Retina (tissue), 1 donor: ENCODE measurements at regions not wholly inside any gene's neighbourhood (a gene's known extent, or its start where the extent isn't known, plus 50 kb on each side); places are given as distances from the start of the nearest gene placed in this dataset.
"Not testable (repeated sequence)": the region's sequence is repeated elsewhere in the genome, so short reads cannot be mapped to it uniquely, and the experiment has no call there.

Experiments used
- DNase-seq: peaks from one replicate; pipeline ENCODE4 v3.0.0-alpha.2; 2016

- no peak for DNase-seq
These were observed 171.1 kb downstream of the TOMM20 start for GRCh38 chr1:234957330-234958065.

- DNase-seq, result no peak
These were observed 171.8 kb downstream of the TOMM20 start for GRCh38 chr1:234956821-234957329.

- DNase-seq, result no peak
These were observed 173.4 kb downstream of the TOMM20 start for GRCh38 chr1:234955107-234955731.

GRCh38 chr1:234954613-234955012 is 174.0 kb downstream of the TOMM20 start:
- DNase-seq, result no peak

- peak; percentile 36 for DNase-seq
These were observed 174.8 kb downstream of the TOMM20 start for GRCh38 chr1:234953655-234954405.

GRCh38 chr1:234950598-234950997 is 178.0 kb downstream of the TOMM20 start:
- DNase-seq, result no peak

- DNase-seq, result not testable (repeated sequence)
These were observed 179.1 kb downstream of the TOMM20 start for GRCh38 chr1:234949528-234949927.

GRCh38 chr1:234944439-234945344 is 183.9 kb downstream of the TOMM20 start:
- no peak for DNase-seq

- DNase-seq, result no peak
These were observed 184.7 kb downstream of the TOMM20 start for GRCh38 chr1:234943836-234944402.

- DNase-seq, result no peak
These were observed 185.6 kb downstream of the TOMM20 start for GRCh38 chr1:234942879-234943506.

GRCh38 chr1:234942012-234942332 is 186.7 kb downstream of the TOMM20 start:
- no peak for DNase-seq

GRCh38 chr1:234941321-234942011 is 187.2 kb downstream of the TOMM20 start:
- no peak for DNase-seq

- DNase-seq, result no peak
These were observed 187.8 kb downstream of the TOMM20 start for GRCh38 chr1:234940841-234941240.

- no peak for DNase-seq
These were observed 189.7 kb downstream of the TOMM20 start for GRCh38 chr1:234938924-234939323.

- no peak for DNase-seq
These were observed 190.5 kb downstream of the TOMM20 start for GRCh38 chr1:234938135-234938534.

- DNase-seq, result no peak
These were observed 191.8 kb downstream of the TOMM20 start for GRCh38 chr1:234936612-234937389.

GRCh38 chr1:234934611-234935033 is 194.0 kb downstream of the TOMM20 start:
- DNase-seq, result no peak

- no peak for DNase-seq
These were observed 195.2 kb downstream of the TOMM20 start for GRCh38 chr1:234933475-234933874.

GRCh38 chr1:234932511-234933430 is 195.9 kb downstream of the TOMM20 start:
- no peak for DNase-seq
